HL-60 (cell line): ENCODE measurements at regions not wholly inside any gene's neighbourhood (a gene's known extent, or its start where the extent isn't known, plus 50 kb on each side); places are given as distances from the start of the nearest gene placed in this dataset.

Experiments used
- DNase-seq, 2 experiments: peaks; one replicate each; pipeline ENCODE4 v3.0.0-alpha.2; 2010 to 2020; ENCODE audit warnings: low read depth in 1 of 2, low spot score in 1 of 2
- H3K27ac ChIP-seq: fragments of 250-450 bp; sonication (Bioruptor Pico); replicated peaks from 2 replicates; pipeline ENCODE4 v1.5.1; 2020; ENCODE audit warnings: mild to moderate bottlenecking, moderate library complexity
- H3K27me3 ChIP-seq: fragments of 250-450 bp; sonication (Bioruptor Pico); 2 replicates; pipeline ENCODE4 v1.5.1; 2021; ENCODE audit warnings: mild to moderate bottlenecking, moderate library complexity; ENCODE audit not compliant: insufficient read depth, poor library complexity, severe bottlenecking
- H3K4me3 ChIP-seq: replicated peaks from 2 replicates; pipeline ENCODE4 v1.5.1; 2011; ENCODE audit warnings: mild to moderate bottlenecking, control low read depth, low read length; ENCODE audit not compliant: insufficient read depth
- GABPA ChIP-seq: IDR thresholded peaks from 2 replicates; pipeline ENCODE4 v1.6.1; 2012; ENCODE audit warnings: low read depth
- POLR2AphosphoS5 ChIP-seq: IDR thresholded peaks from 2 replicates; pipeline ENCODE4 v1.6.1; 2012; ENCODE audit warnings: low read depth
- SPI1 ChIP-seq: IDR thresholded peaks from 2 replicates; pipeline ENCODE4 v1.6.1; 2012; ENCODE audit warnings: low read depth, mild to moderate bottlenecking, borderline replicate concordance
- TF ChIP-seq, protein P1 (sequence below): IDR thresholded peaks from 2 replicates; pipeline ENCODE4 v1.6.1; 2012; ENCODE audit warnings: low read depth; ENCODE audit not compliant: insufficient replicate concordance
- TF ChIP-seq, protein P2 (sequence below): IDR thresholded peaks from one replicate; pipeline ENCODE4 v1.5.1; 2011; ENCODE audit warnings: low read length, control low read depth, inconsistent platforms; ENCODE audit not compliant: insufficient read depth

DNA sequence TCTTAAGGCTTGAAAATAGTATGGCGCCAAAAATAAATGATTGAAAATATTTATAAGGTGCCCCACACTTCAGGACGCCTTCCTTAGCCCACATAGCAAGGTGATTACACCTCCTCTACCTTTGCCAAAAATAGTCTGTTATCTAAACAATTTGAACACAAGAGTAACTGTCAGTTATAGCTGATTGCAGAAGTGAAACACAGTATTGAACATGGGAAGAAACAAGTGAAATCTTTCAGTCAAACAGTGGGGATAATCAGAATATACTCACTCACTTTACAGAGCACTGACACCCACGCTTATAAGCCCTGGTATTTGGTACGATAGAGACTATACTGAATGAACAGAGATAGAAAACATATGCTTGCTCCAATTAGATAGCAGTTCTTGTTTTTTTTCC is 203.1 kb downstream of the RAB38 start:
- DNase-seq: no peak

DNA sequence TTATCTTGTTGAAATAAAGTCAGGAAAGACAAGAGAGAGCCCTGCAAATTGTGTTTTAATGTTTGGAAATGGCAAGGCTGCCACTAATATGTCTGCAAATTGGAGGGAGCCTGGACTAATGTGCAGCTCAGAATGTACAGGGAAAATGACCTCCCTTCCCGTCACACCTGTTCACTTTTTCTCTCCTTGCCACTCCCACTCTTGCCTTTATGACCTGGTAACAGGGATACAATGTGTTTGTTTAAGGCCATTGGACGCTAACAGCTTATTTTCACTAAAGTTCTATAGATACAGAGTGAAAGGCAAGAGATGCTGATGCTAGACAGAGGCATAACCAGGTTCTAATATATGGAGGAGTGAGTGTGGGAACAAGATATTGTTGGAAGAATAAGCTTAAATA is 203.9 kb downstream of the RAB38 start:
- no peak overlapping the region for H3K4me3 ChIP-seq
- peaks cover 2% of the 10 kb centered on the region for H3K27me3 ChIP-seq
- no peak for DNase-seq
- no peak for TF ChIP-seq POLR2AphosphoS5
- TF ChIP-seq SPI1: no peak
- TF ChIP-seq GABPA: no peak
- TF ChIP-seq, protein P1, sequence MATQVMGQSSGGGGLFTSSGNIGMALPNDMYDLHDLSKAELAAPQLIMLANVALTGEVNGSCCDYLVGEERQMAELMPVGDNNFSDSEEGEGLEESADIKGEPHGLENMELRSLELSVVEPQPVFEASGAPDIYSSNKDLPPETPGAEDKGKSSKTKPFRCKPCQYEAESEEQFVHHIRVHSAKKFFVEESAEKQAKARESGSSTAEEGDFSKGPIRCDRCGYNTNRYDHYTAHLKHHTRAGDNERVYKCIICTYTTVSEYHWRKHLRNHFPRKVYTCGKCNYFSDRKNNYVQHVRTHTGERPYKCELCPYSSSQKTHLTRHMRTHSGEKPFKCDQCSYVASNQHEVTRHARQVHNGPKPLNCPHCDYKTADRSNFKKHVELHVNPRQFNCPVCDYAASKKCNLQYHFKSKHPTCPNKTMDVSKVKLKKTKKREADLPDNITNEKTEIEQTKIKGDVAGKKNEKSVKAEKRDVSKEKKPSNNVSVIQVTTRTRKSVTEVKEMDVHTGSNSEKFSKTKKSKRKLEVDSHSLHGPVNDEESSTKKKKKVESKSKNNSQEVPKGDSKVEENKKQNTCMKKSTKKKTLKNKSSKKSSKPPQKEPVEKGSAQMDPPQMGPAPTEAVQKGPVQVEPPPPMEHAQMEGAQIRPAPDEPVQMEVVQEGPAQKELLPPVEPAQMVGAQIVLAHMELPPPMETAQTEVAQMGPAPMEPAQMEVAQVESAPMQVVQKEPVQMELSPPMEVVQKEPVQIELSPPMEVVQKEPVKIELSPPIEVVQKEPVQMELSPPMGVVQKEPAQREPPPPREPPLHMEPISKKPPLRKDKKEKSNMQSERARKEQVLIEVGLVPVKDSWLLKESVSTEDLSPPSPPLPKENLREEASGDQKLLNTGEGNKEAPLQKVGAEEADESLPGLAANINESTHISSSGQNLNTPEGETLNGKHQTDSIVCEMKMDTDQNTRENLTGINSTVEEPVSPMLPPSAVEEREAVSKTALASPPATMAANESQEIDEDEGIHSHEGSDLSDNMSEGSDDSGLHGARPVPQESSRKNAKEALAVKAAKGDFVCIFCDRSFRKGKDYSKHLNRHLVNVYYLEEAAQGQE: no peak
- TF ChIP-seq, protein P2, sequence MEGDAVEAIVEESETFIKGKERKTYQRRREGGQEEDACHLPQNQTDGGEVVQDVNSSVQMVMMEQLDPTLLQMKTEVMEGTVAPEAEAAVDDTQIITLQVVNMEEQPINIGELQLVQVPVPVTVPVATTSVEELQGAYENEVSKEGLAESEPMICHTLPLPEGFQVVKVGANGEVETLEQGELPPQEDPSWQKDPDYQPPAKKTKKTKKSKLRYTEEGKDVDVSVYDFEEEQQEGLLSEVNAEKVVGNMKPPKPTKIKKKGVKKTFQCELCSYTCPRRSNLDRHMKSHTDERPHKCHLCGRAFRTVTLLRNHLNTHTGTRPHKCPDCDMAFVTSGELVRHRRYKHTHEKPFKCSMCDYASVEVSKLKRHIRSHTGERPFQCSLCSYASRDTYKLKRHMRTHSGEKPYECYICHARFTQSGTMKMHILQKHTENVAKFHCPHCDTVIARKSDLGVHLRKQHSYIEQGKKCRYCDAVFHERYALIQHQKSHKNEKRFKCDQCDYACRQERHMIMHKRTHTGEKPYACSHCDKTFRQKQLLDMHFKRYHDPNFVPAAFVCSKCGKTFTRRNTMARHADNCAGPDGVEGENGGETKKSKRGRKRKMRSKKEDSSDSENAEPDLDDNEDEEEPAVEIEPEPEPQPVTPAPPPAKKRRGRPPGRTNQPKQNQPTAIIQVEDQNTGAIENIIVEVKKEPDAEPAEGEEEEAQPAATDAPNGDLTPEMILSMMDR: no peak
- no peak overlapping the region for H3K27ac ChIP-seq

More for the DNA sequence above, 203.1 kb downstream of the RAB38 start:
- peaks cover 2% of the 10 kb centered on the region for H3K27me3 ChIP-seq
- TF ChIP-seq, protein P1: no peak
- TF ChIP-seq POLR2AphosphoS5 (no peak), SPI1 (no peak)
- H3K27ac ChIP-seq: no peak overlapping the region
- H3K4me3 ChIP-seq: no peak overlapping the region

DNA sequence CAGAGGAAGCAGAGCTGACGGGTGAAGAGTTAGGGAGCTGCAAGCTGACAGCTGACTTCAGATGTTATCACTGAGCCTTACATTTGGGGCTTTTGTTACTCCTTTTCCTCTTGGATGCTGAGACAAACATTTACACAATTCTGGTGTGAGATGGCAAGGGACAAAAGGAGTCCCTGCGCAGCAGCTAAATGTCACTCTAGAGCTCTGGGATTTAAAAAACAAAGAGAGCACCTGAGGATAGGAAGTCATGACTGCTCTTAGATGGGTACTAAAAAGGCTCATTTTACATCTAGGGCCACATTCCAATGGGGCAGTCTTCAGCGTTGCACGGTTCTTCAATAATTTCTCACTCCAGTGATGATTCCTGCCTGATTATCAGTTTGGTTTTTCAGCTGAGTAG is 204.5 kb downstream of the RAB38 start:
- Histone ChIP-seq H3K4me3 (no peak overlapping the region), H3K27ac (no peak overlapping the region), H3K27me3 (peaks cover 2% of the 10 kb centered on the region)
- TF ChIP-seq, protein P1: no peak
- TF ChIP-seq SPI1 (no peak), POLR2AphosphoS5 (no peak), GABPA (no peak)
- TF ChIP-seq, protein P2: no peak
- no peak for DNase-seq
